IMR-90 (cell line): ENCODE measurements at regions not wholly inside any gene's neighbourhood (a gene's known extent, or its start where the extent isn't known, plus 50 kb on each side); places are given as distances from the start of the nearest gene placed in this dataset.

Experiments
- ATAC-seq: fragments of 200-7000 bp; cut with Tn5 transposase; 2 replicates; pipeline ENCODE4 v1.9.1; 2020; ENCODE audit warnings: low read depth, mild to moderate bottlenecking, moderate library complexity
- BruUV-seq: library from RNA; stranded (reverse); fragments of 400-500 nt; replicated peaks from 2 replicates; lab custom pipeline; 2021; lab: Mats Ljungman, UMichigan
- CTCF ChIA-PET: fragments of 300-600 bp; formaldehyde crosslinking; extraction: SDS; loops from one replicate; lab custom pipeline; 2021; ENCODE audit warnings: antibody characterized with exemption; lab: Yijun Ruan, JAX
- POLR2A ChIA-PET: fragments of 300-600 bp; sonication (Branson Sonifier 250); formaldehyde crosslinking; loops from one replicate; lab custom pipeline; 2022; ENCODE audit warnings: antibody characterized with exemption; ENCODE audit not compliant: unreplicated experiment; lab: Charles Lee
- DNase-seq: peaks from one replicate; pipeline ENCODE4 v3.0.0; 2013
- H2AFZ ChIP-seq: replicated peaks from 2 replicates; pipeline ENCODE3; 2013; ENCODE audit warnings: low read length, mild to moderate bottlenecking; ENCODE audit not compliant: poor library complexity
- H2AK5ac ChIP-seq: 2 replicates; pipeline ENCODE4 v1.6.1; 2013; ENCODE audit warnings: low read depth, low read length, inconsistent platforms
- H2AK9ac ChIP-seq: replicated peaks from 2 replicates; pipeline ENCODE3; 2013; ENCODE audit warnings: mild to moderate bottlenecking, low read depth, low read length, moderate library complexity; ENCODE audit not compliant: poor library complexity
- H2BK120ac ChIP-seq: 2 replicates; pipeline ENCODE4 v1.6.1; 2013; ENCODE audit warnings: low read depth, low read length, inconsistent platforms
- H2BK15ac ChIP-seq: 3 replicates; pipeline ENCODE4 v1.6.1; 2013; ENCODE audit warnings: low read depth, low read length, inconsistent platforms
- H2BK20ac ChIP-seq: 2 replicates; pipeline ENCODE4 v1.6.1; 2013; ENCODE audit warnings: low read depth, mild to moderate bottlenecking, inconsistent platforms, low read length, moderate library complexity
- H2BK5ac ChIP-seq: 2 replicates; pipeline ENCODE4 v1.6.1; 2013; ENCODE audit warnings: mild to moderate bottlenecking, low read depth, low read length, inconsistent platforms; ENCODE audit not compliant: poor library complexity, severe bottlenecking
- H3K14ac ChIP-seq: replicated peaks from 2 replicates; pipeline ENCODE4 v1.6.1; 2013; ENCODE audit warnings: low read depth, low read length, inconsistent platforms
- H3K18ac ChIP-seq: 2 replicates; pipeline ENCODE4 v1.6.1; 2013; ENCODE audit warnings: low read depth, low read length, control low read depth
- H3K23ac ChIP-seq: 2 replicates; pipeline ENCODE4 v1.6.1; 2013; ENCODE audit warnings: low read depth, low read length, inconsistent platforms
- H3K27ac ChIP-seq: 2 replicates; pipeline ENCODE4 v1.5.1; 2013; ENCODE audit warnings: mild to moderate bottlenecking, control low read depth, low read length; ENCODE audit not compliant: insufficient read depth
- H3K27me3 ChIP-seq: 2 replicates; pipeline ENCODE4 v1.6.1; 2013; ENCODE audit warnings: low read length; ENCODE audit not compliant: control insufficient read depth, insufficient read depth
- H3K36me3 ChIP-seq: 2 replicates; pipeline ENCODE4 v1.6.1; 2013; ENCODE audit warnings: low read length, mixed read lengths; ENCODE audit not compliant: control insufficient read depth, insufficient read depth
- H3K4ac ChIP-seq: 2 replicates; pipeline ENCODE4 v1.6.1; 2013; ENCODE audit warnings: low read depth, low read length, inconsistent platforms
- H3K4me1 ChIP-seq: 2 replicates; pipeline ENCODE4 v1.6.1; 2013; ENCODE audit warnings: low read length, mixed read lengths; ENCODE audit not compliant: control insufficient read depth, insufficient read depth
- H3K4me2 ChIP-seq: 2 replicates; pipeline ENCODE4 v1.6.1; 2013; ENCODE audit warnings: low read depth, mild to moderate bottlenecking, control low read depth, low read length, moderate library complexity
- H3K4me3 ChIP-seq: 2 replicates; pipeline ENCODE4 v1.5.1; 2013; ENCODE audit warnings: low read depth, mild to moderate bottlenecking, control low read depth, low read length, moderate library complexity; ENCODE audit not compliant: insufficient read depth
- H3K56ac ChIP-seq: 2 replicates; pipeline ENCODE4 v1.6.1; 2013; ENCODE audit warnings: low read length, inconsistent platforms; ENCODE audit not compliant: insufficient read depth; ENCODE audit errors: extremely low read depth
- H3K79me1 ChIP-seq, 2 experiments: 2 replicates each; pipeline ENCODE4 v1.6.1; 2013; ENCODE audit warnings: low read length in 2 of 2, inconsistent platforms in 1 of 2, low read depth in 1 of 2
- H3K9ac ChIP-seq: 2 replicates; pipeline ENCODE4 v1.6.1; 2013; ENCODE audit warnings: low read depth, low read length, control low read depth
- H3K9me1 ChIP-seq: 2 replicates; pipeline ENCODE4 v1.6.1; 2013; ENCODE audit warnings: low read length, inconsistent platforms; ENCODE audit not compliant: insufficient read depth
- H3K9me3 ChIP-seq: 2 replicates; pipeline ENCODE4 v1.6.1; 2013; ENCODE audit warnings: low read length; ENCODE audit not compliant: control insufficient read depth, insufficient read depth
- H4K20me1 ChIP-seq: 2 replicates; pipeline ENCODE4 v1.6.1; 2013; ENCODE audit warnings: low read length, inconsistent platforms; ENCODE audit not compliant: insufficient read depth
- H4K5ac ChIP-seq: 2 replicates; pipeline ENCODE4 v1.6.1; 2013; ENCODE audit warnings: mild to moderate bottlenecking, low read depth, low read length, control low read depth
- H4K8ac ChIP-seq, 2 experiments: 2 replicates each; pipeline ENCODE4 v1.6.1; 2013; ENCODE audit warnings: low read depth in 2 of 2, low read length in 2 of 2, control low read depth in 1 of 2, inconsistent platforms in 1 of 2
- H4K91ac ChIP-seq: 2 replicates; pipeline ENCODE4 v1.6.1; 2013; ENCODE audit warnings: low read depth, low read length, inconsistent platforms; ENCODE audit not compliant: insufficient read depth
- BHLHE40 ChIP-seq: fragments of 150-350 bp; IDR thresholded peaks from 2 replicates; pipeline ENCODE4 v1.6.1; 2016; ENCODE audit warnings: mild to moderate bottlenecking, low read depth, low read length
- FOS ChIP-seq: fragments of 150-350 bp; IDR thresholded peaks from 2 replicates; pipeline ENCODE4 v1.6.1; 2016; ENCODE audit warnings: low read depth, low read length
- MAFK ChIP-seq: IDR thresholded peaks from 2 replicates; pipeline ENCODE4 v1.6.1; 2012; ENCODE audit warnings: low read depth, low read length, improper control_type of control experiment
- MAZ ChIP-seq: IDR thresholded peaks from 2 replicates; pipeline ENCODE4 v1.6.1; 2012; ENCODE audit warnings: low read depth, mild to moderate bottlenecking, low read length, improper control_type of control experiment, moderate library complexity, borderline replicate concordance
- MXI1 ChIP-seq: IDR thresholded peaks from 2 replicates; pipeline ENCODE4 v1.6.1; 2012; ENCODE audit warnings: low read depth, mild to moderate bottlenecking, low read length, moderate library complexity, borderline replicate concordance
- NFE2L2 ChIP-seq: fragments of 150-350 bp; IDR thresholded peaks from 2 replicates; pipeline ENCODE4 v1.6.1; 2016; ENCODE audit warnings: low read depth, mild to moderate bottlenecking, low read length
- POLR2A ChIP-seq: IDR thresholded peaks from 2 replicates; pipeline ENCODE4 v1.6.1; 2012; ENCODE audit warnings: mild to moderate bottlenecking, low read depth, low read length
- RAD21 ChIP-seq: IDR thresholded peaks from 2 replicates; pipeline ENCODE4 v1.6.1; 2012; ENCODE audit warnings: low read length, improper control_type of control experiment
- RCOR1 ChIP-seq: IDR thresholded peaks from 2 replicates; pipeline ENCODE4 v1.6.1; 2012; ENCODE audit warnings: mild to moderate bottlenecking, low read length, improper control_type of control experiment; ENCODE audit not compliant: insufficient replicate concordance
- RFX5 ChIP-seq: IDR thresholded peaks from 2 replicates; pipeline ENCODE4 v1.8.0; 2012; ENCODE audit warnings: low read depth, mild to moderate bottlenecking, low read length, moderate library complexity
- WGBS, 2 experiments: methylation state at CpG; one replicate each; pipeline versions ENCODE4 v1.1.5 to v1.1.7; 2013; ENCODE audit warnings: missing lambda C conversion rate in 2 of 2; ENCODE audit not compliant: insufficient read length in 1 of 2; ENCODE audit errors: extremely low coverage in 2 of 2; 5-methylcytosine and 5-hydroxymethylcytosine counted together
- dilution Hi-C: fragments of 300-500 bp; cut with HindIII; formaldehyde crosslinking; loops from one replicate; pipeline ENCODE4 v1.14.3; 2018; ENCODE audit warnings: low sequenced_read_pairs; ENCODE audit not compliant: unreplicated experiment
- in situ Hi-C: fragments of 300-500 bp; cut with MboI; formaldehyde crosslinking; loops from 3 replicates; pipeline ENCODE4 v1.14.3; 2019; ENCODE audit warnings: low sequenced_read_pairs, inconsistent platforms, mixed read lengths
- intact Hi-C: fragments of 100-400 bp; cut with micrococcal nuclease; formaldehyde crosslinking; loops from 2 replicates; pipeline ENCODE4 v1.10.0; 2022
- TF ChIP-seq, protein P1 (sequence below): conservative IDR thresholded peaks from 2 replicates; pipeline ENCODE4 v1.5.1; 2012; ENCODE audit warnings: mild to moderate bottlenecking, low read depth, low read length, improper control_type of control experiment
- TF ChIP-seq, protein P2 (sequence below): fragments of 150-350 bp; IDR thresholded peaks from 2 replicates; pipeline ENCODE4 v1.6.1; 2017; ENCODE audit warnings: mild to moderate bottlenecking, antibody characterized with exemption, low read length, low read depth
- TF ChIP-seq, protein P3 (sequence below): fragments of 150-350 bp; IDR thresholded peaks from 2 replicates; pipeline ENCODE4 v1.6.1; 2016; ENCODE audit warnings: low read depth, mild to moderate bottlenecking, low read length, moderate library complexity, borderline replicate concordance

DNA sequence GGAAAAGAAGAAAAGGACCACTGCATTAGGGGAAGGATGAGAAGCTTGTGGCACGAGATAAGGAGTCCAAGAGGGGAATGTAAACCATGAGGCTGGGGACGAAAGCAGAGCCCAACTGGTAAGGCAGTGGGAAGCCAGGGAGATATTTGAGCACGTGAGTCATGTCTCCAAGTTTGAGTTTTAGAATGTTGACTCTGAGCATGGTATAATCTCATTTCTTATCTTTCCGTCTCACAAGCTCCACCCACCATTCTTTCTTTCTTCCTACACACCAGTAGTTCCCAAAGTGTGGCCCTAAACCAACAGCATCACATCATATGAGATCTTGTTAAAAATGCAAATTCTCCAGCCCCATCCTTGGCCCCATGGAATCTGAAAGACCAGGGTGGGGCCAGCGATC, 145.3 kb downstream of the PLPP3 start:
- H2AFZ ChIP-seq = no peak overlapping the region
- POLR2A ChIA-PET = no interaction called here
- H3K14ac ChIP-seq = no peak overlapping the region
- no peak overlapping the region for H2BK15ac ChIP-seq
- H4K91ac ChIP-seq = no peak overlapping the region
- in situ Hi-C loops (no loop called here), intact Hi-C loops (no loop called here), dilution Hi-C loops (no loop called here)
- H3K36me3 ChIP-seq = no peaks in the 10 kb centered on the region
- ATAC-seq (peak; percentile 80), DNase-seq (peak; percentile 65)
- H3K4me2 ChIP-seq = no peak overlapping the region
- H3K4me3 ChIP-seq = no peak overlapping the region
- H2BK20ac ChIP-seq = no peak overlapping the region
- H3K23ac ChIP-seq = no peak overlapping the region
- BruUV-seq = no TSS peak
- peaks cover 6% of the 10 kb centered on the region; the same call in 1 of the 2 replicates for H3K9me1 ChIP-seq
- H4K8ac ChIP-seq = no peak overlapping the region
- H3K27me3 ChIP-seq = no peaks in the 10 kb centered on the region
- no peak overlapping the region for H4K5ac ChIP-seq
- peaks cover 10% of the 10 kb centered on the region; the same call in 1 of the 2 replicates for H3K4me1 ChIP-seq
- TF ChIP-seq, protein P1, sequence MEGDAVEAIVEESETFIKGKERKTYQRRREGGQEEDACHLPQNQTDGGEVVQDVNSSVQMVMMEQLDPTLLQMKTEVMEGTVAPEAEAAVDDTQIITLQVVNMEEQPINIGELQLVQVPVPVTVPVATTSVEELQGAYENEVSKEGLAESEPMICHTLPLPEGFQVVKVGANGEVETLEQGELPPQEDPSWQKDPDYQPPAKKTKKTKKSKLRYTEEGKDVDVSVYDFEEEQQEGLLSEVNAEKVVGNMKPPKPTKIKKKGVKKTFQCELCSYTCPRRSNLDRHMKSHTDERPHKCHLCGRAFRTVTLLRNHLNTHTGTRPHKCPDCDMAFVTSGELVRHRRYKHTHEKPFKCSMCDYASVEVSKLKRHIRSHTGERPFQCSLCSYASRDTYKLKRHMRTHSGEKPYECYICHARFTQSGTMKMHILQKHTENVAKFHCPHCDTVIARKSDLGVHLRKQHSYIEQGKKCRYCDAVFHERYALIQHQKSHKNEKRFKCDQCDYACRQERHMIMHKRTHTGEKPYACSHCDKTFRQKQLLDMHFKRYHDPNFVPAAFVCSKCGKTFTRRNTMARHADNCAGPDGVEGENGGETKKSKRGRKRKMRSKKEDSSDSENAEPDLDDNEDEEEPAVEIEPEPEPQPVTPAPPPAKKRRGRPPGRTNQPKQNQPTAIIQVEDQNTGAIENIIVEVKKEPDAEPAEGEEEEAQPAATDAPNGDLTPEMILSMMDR = no peak
- no peak for TF ChIP-seq NFE2L2
- TF ChIP-seq RCOR1 = no peak
- no peak for TF ChIP-seq RAD21
- TF ChIP-seq, protein P2, sequence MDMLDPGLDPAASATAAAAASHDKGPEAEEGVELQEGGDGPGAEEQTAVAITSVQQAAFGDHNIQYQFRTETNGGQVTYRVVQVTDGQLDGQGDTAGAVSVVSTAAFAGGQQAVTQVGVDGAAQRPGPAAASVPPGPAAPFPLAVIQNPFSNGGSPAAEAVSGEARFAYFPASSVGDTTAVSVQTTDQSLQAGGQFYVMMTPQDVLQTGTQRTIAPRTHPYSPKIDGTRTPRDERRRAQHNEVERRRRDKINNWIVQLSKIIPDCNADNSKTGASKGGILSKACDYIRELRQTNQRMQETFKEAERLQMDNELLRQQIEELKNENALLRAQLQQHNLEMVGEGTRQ = peak; percentile 15; the same call in 1 of the 2 replicates
- TF ChIP-seq MAFK = no peak
- TF ChIP-seq POLR2A = no peak
- TF ChIP-seq MXI1 = no peak
- no peak for TF ChIP-seq MAZ
- TF ChIP-seq RFX5 = no peak
- peak; percentile 77 for TF ChIP-seq BHLHE40
- no peak for TF ChIP-seq FOS
- TF ChIP-seq, protein P3, sequence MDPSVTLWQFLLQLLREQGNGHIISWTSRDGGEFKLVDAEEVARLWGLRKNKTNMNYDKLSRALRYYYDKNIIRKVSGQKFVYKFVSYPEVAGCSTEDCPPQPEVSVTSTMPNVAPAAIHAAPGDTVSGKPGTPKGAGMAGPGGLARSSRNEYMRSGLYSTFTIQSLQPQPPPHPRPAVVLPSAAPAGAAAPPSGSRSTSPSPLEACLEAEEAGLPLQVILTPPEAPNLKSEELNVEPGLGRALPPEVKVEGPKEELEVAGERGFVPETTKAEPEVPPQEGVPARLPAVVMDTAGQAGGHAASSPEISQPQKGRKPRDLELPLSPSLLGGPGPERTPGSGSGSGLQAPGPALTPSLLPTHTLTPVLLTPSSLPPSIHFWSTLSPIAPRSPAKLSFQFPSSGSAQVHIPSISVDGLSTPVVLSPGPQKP = no peak
- no peaks in the 10 kb centered on the region for H4K20me1 ChIP-seq
- H3K9ac ChIP-seq = no peak overlapping the region
- H2BK120ac ChIP-seq = no peak overlapping the region
- H2AK5ac ChIP-seq = no peak overlapping the region
- H2AK9ac ChIP-seq = no peak overlapping the region
- no peak overlapping the region for H3K4ac ChIP-seq
- CTCF ChIA-PET = no interaction called here
- no peaks in the 10 kb centered on the region for H3K79me1 ChIP-seq
- no CpG with 5 or more reads among the region's 5 CpGs for WGBS, 2 experiments
- H3K27ac ChIP-seq = no peak overlapping the region
- no peaks in the 10 kb centered on the region for H3K9me3 ChIP-seq
- no peak overlapping the region for H3K56ac ChIP-seq
- no peak overlapping the region for H2BK5ac ChIP-seq
- H3K18ac ChIP-seq = no peak overlapping the region
